NCI-H2227 (cell line): ENCODE measurements at regions not wholly inside any gene's neighbourhood (a gene's known extent, or its start where the extent isn't known, plus 50 kb on each side); places are given as distances from the start of the nearest gene placed in this dataset.
"Not testable (repeated sequence)": the region's sequence is repeated elsewhere in the genome, so short reads cannot be mapped to it uniquely, and the experiment has no call there.

Experiments
- DNase-seq: peaks from one replicate; lab custom pipeline; 2025; ENCODE audit not compliant: unreplicated experiment; lab: John Stamatoyannopoulos, UW

GRCh38 chr6:85236636-85237035 is 213.2 kb upstream of the NT5E start:
- no peak for DNase-seq

GRCh38 chr6:85227345-85227744 is 222.5 kb upstream of the NT5E start:
- DNase-seq, result not testable (repeated sequence)

GRCh38 chr6:85212794-85213193 is 237.1 kb upstream of the NT5E start:
- DNase-seq, result not testable (repeated sequence)

- no peak for DNase-seq
Observed at GRCh38 chr6:85195243-85195642, 254.6 kb upstream of the NT5E start.

GRCh38 chr6:85193339-85193738 is 256.5 kb upstream of the NT5E start:
- DNase-seq, result no peak

- DNase-seq, result no peak
Observed at GRCh38 chr6:85192596-85192995, 257.3 kb upstream of the NT5E start.

GRCh38 chr6:85192186-85192585 is 257.7 kb upstream of the NT5E start:
- DNase-seq, result no peak

- no peak for DNase-seq
Observed at GRCh38 chr6:85191656-85192055, 258.2 kb upstream of the NT5E start.

- DNase-seq, result no peak
Observed at GRCh38 chr6:85186546-85187175, 263.2 kb upstream of the NT5E start.

GRCh38 chr6:85185977-85186376 is 263.9 kb upstream of the NT5E start:
- no peak for DNase-seq

GRCh38 chr6:85183841-85184240 is 266.0 kb upstream of the NT5E start:
- no peak for DNase-seq

GRCh38 chr6:85172705-85173104 is 277.2 kb upstream of the NT5E start:
- no peak for DNase-seq

GRCh38 chr6:85172161-85172560 is 277.7 kb upstream of the NT5E start:
- DNase-seq, result no peak

- no peak for DNase-seq
Observed at GRCh38 chr6:85169189-85169588, 280.7 kb upstream of the NT5E start.

GRCh38 chr6:85168146-85168545 is 281.7 kb upstream of the NT5E start:
- DNase-seq, result no peak

- DNase-seq, result no peak
Observed at GRCh38 chr6:85166114-85166741, 283.7 kb upstream of the NT5E start.

GRCh38 chr6:85163156-85164080 is 286.5 kb upstream of the NT5E start:
- DNase-seq, result no peak

- DNase-seq, result no peak
Observed at GRCh38 chr6:85157311-85157710, 292.6 kb upstream of the NT5E start.

- no peak for DNase-seq
Observed at GRCh38 chr6:85143676-85144075, 306.2 kb upstream of the NT5E start.

- DNase-seq, result no peak
Observed at GRCh38 chr6:85137865-85138264, 312.0 kb upstream of the NT5E start.

- DNase-seq, result no peak
Observed at GRCh38 chr6:85136310-85136709, 313.6 kb upstream of the NT5E start.
